SK-N-SH treated with all-trans-retinoic acid at 6 μM for 48 hours (cell line): ENCODE measurements at regions not wholly inside any gene's neighbourhood (a gene's known extent, or its start where the extent isn't known, plus 50 kb on each side); places are given as distances from the start of the nearest gene placed in this dataset.

ENCODE experiments used
- ATAC-seq: fragments of 200-7000 bp; cut with Tn5 transposase; 3 replicates; pipeline ENCODE4 v1.9.1; 2020; ENCODE audit warnings: mild to moderate bottlenecking, moderate library complexity
- ARNTL ChIP-seq: fragments of 450-650 bp; formaldehyde crosslinking; IDR thresholded peaks from 2 replicates; pipeline ENCODE4 v1.5.0; 2020; ENCODE audit warnings: low read depth, mild to moderate bottlenecking, moderate library complexity, borderline replicate concordance
- BACH2 ChIP-seq: fragments of 250-450 bp; sonication (Bioruptor Pico); IDR thresholded peaks from 2 replicates; pipeline ENCODE4 v1.9.0; 2021; ENCODE audit warnings: mild to moderate bottlenecking, borderline replicate concordance
- CSDC2 ChIP-seq: fragments of 250-450 bp; sonication (Bioruptor Pico); IDR thresholded peaks from 2 replicates; pipeline ENCODE4 v1.5.0; 2020; ENCODE audit warnings: mild to moderate bottlenecking, moderate library complexity
- ESRRG ChIP-seq: fragments of 250-450 bp; sonication (Bioruptor Pico); IDR thresholded peaks from 2 replicates; pipeline ENCODE4 v1.6.1; 2021; ENCODE audit warnings: mild to moderate bottlenecking
- ISL1 ChIP-seq: fragments of 250-450 bp; sonication (Bioruptor Pico); IDR thresholded peaks from 2 replicates; pipeline ENCODE4 v2.1.2; 2022; ENCODE audit warnings: mild to moderate bottlenecking, moderate library complexity
- OSR1 ChIP-seq: fragments of 250-450 bp; sonication (Bioruptor Pico); IDR thresholded peaks from 2 replicates; pipeline ENCODE4 v1.8.0; 2022; ENCODE audit warnings: moderate library complexity, mild to moderate bottlenecking, inconsistent platforms
- PPARA ChIP-seq: fragments of 250-450 bp; sonication (Bioruptor Pico); IDR thresholded peaks from 2 replicates; pipeline ENCODE4 v1.5.0; 2020; ENCODE audit warnings: mild to moderate bottlenecking, borderline replicate concordance
- RARB ChIP-seq: fragments of 250-450 bp; sonication (Bioruptor Pico); IDR thresholded peaks from 2 replicates; pipeline ENCODE4 v1.8.0; 2021; ENCODE audit warnings: mild to moderate bottlenecking, moderate library complexity
- SNAI2 ChIP-seq: fragments of 250-450 bp; sonication (Bioruptor Pico); IDR thresholded peaks from 2 replicates; pipeline ENCODE4 v1.5.0; 2020; ENCODE audit warnings: mild to moderate bottlenecking, moderate library complexity
- TCF4 ChIP-seq: fragments of 250-450 bp; sonication (Bioruptor Pico); IDR thresholded peaks from 2 replicates; pipeline ENCODE4 v1.8.0; 2021; ENCODE audit warnings: mild to moderate bottlenecking, moderate library complexity, borderline replicate concordance
- TOX ChIP-seq: fragments of 250-450 bp; sonication (Bioruptor Pico); IDR thresholded peaks from 2 replicates; pipeline ENCODE4 v1.8.0; 2021; ENCODE audit warnings: mild to moderate bottlenecking, moderate library complexity, borderline replicate concordance
- ZFP3 ChIP-seq: fragments of 250-450 bp; sonication (Bioruptor Pico); IDR thresholded peaks from 2 replicates; pipeline ENCODE4 v1.5.0; 2020; ENCODE audit warnings: mild to moderate bottlenecking, moderate library complexity
- ZFP30 ChIP-seq: fragments of 450-650 bp; formaldehyde crosslinking; IDR thresholded peaks from 2 replicates; pipeline ENCODE4 v1.5.0; 2022; ENCODE audit warnings: mild to moderate bottlenecking, moderate library complexity
- ZNF565 ChIP-seq: fragments of 450-650 bp; formaldehyde crosslinking; conservative IDR thresholded peaks from 2 replicates; pipeline ENCODE4 v1.5.0; 2020; ENCODE audit warnings: low read depth, mild to moderate bottlenecking, moderate library complexity
- ZNF8 ChIP-seq: fragments of 450-650 bp; formaldehyde crosslinking; IDR thresholded peaks from 2 replicates; pipeline ENCODE4 v1.5.0; 2020; ENCODE audit warnings: mild to moderate bottlenecking, moderate library complexity
- TF ChIP-seq, protein P1 (sequence below): fragments of 250-450 bp; sonication (Bioruptor Pico); IDR thresholded peaks from 2 replicates; pipeline ENCODE4 v1.5.0; 2020; ENCODE audit warnings: mild to moderate bottlenecking, moderate library complexity
- TF ChIP-seq, protein P2 (sequence below): fragments of 250-450 bp; sonication (Bioruptor Pico); IDR thresholded peaks from 2 replicates; pipeline ENCODE4 v1.8.0; 2020; ENCODE audit warnings: mild to moderate bottlenecking, moderate library complexity, borderline replicate concordance
- TF ChIP-seq, protein P3 (sequence below): fragments of 250-450 bp; sonication (Bioruptor Pico); IDR thresholded peaks from 2 replicates; pipeline ENCODE4 v1.5.1; 2020; ENCODE audit warnings: low read depth, mild to moderate bottlenecking, moderate library complexity
- TF ChIP-seq, protein P4 (sequence below): fragments of 250-450 bp; sonication (Bioruptor Pico); IDR thresholded peaks from 2 replicates; pipeline ENCODE4 v1.5.1; 2021; ENCODE audit warnings: mild to moderate bottlenecking, moderate library complexity
- TF ChIP-seq, protein P5 (sequence below): fragments of 250-450 bp; sonication (Bioruptor Pico); IDR thresholded peaks from 2 replicates; pipeline ENCODE4 v1.8.0; 2021; ENCODE audit warnings: low read depth, mild to moderate bottlenecking, moderate library complexity, borderline replicate concordance

DNA sequence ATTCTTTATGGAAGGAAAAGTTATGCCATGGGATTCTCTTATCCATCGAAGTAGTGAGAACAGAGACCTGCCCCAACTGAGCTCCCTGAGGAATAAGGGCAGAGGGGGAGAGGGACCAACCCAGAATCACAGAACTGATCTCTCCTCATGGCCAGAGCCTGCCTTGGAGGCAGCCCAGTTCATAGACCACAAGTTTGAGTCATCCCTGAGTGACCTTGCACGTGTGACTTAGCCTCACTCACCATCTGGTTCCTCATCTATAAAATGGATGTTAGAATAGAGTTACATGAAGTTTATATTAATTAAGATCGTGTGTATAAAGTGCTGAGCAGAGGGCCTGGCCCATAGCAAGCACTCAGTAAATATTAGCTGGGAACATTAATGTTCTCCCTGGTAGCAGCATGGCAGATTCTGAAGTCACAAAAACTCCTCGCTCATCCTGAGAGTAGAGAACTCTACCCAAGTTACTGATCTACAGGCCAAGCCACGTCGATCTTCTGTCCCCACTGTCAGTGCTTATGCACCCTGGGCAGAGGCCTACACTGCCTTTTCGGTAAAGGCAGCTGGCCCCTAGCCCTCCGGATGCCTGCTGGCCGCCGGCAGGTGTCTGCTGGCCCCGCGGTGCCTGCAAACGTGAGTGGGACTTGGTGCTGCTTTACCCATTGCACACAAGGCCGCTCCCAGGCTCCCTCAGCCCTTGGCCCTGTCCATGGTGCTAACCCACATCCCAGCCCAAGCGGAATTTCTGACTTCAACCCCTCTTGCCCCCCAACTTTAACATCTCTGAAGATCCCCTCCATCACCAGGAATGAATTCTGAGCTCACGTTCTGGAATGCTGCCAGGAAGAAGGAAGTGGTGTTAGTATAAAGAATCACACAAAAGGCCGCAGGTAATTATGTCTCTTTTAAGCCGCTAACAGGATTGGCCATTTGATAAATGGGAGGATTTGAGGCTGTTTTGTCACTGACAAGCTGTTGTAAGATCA, 61.1 kb upstream of the ARAP3 start:
- ATAC-seq = peak; percentile 62; the same call in 2 of the 3 replicates
- peak; percentile 75; the same call in 1 of the 2 replicates for TF ChIP-seq SNAI2 (CRISPR knock-in tag)
- TF ChIP-seq ISL1 (CRISPR knock-in tag) = 0 out of 2 replicates have a peak, but pooled peaks have one; percentile 19
- no peak for TF ChIP-seq TOX (CRISPR knock-in tag)
- TF ChIP-seq, protein P1, sequence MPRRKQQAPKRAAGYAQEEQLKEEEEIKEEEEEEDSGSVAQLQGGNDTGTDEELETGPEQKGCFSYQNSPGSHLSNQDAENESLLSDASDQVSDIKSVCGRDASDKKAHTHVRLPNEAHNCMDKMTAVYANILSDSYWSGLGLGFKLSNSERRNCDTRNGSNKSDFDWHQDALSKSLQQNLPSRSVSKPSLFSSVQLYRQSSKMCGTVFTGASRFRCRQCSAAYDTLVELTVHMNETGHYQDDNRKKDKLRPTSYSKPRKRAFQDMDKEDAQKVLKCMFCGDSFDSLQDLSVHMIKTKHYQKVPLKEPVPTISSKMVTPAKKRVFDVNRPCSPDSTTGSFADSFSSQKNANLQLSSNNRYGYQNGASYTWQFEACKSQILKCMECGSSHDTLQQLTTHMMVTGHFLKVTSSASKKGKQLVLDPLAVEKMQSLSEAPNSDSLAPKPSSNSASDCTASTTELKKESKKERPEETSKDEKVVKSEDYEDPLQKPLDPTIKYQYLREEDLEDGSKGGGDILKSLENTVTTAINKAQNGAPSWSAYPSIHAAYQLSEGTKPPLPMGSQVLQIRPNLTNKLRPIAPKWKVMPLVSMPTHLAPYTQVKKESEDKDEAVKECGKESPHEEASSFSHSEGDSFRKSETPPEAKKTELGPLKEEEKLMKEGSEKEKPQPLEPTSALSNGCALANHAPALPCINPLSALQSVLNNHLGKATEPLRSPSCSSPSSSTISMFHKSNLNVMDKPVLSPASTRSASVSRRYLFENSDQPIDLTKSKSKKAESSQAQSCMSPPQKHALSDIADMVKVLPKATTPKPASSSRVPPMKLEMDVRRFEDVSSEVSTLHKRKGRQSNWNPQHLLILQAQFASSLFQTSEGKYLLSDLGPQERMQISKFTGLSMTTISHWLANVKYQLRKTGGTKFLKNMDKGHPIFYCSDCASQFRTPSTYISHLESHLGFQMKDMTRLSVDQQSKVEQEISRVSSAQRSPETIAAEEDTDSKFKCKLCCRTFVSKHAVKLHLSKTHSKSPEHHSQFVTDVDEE (CRISPR knock-in tag) = no peak
- TF ChIP-seq PPARA (CRISPR knock-in tag) = no peak

DNA sequence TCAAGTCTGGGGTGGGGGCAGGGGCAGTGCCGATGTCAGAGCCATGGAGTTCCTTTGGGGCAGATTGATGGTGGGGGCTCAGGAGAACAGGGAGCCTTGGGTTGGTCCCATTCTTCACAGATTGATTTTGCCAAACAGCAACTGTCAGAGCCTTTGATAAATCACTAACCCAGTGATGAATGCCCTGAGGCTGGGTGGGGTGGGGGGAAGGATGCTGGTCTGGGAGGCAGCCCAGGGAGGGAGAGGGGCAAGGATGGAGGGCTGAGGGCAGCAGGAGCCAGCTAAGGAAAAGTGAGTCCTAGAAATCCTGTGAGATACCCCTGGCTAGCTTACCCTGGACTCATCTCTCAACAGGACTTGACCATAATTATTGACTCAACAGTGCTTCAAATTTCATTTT, 60.1 kb upstream of the ARAP3 start:
- TF ChIP-seq, protein P2, sequence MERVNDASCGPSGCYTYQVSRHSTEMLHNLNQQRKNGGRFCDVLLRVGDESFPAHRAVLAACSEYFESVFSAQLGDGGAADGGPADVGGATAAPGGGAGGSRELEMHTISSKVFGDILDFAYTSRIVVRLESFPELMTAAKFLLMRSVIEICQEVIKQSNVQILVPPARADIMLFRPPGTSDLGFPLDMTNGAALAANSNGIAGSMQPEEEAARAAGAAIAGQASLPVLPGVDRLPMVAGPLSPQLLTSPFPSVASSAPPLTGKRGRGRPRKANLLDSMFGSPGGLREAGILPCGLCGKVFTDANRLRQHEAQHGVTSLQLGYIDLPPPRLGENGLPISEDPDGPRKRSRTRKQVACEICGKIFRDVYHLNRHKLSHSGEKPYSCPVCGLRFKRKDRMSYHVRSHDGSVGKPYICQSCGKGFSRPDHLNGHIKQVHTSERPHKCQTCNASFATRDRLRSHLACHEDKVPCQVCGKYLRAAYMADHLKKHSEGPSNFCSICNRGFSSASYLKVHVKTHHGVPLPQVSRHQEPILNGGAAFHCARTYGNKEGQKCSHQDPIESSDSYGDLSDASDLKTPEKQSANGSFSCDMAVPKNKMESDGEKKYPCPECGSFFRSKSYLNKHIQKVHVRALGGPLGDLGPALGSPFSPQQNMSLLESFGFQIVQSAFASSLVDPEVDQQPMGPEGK (CRISPR knock-in tag) = no peak
- TF ChIP-seq ARNTL (CRISPR knock-in tag) = no peak
- no peak for TF ChIP-seq ESRRG
- TF ChIP-seq TCF4 (CRISPR knock-in tag) = no peak
- TF ChIP-seq ZNF565 (CRISPR knock-in tag) = no peak
- TF ChIP-seq ZFP3 = no peak
- TF ChIP-seq, protein P1 (CRISPR knock-in tag) = no peak
- TF ChIP-seq, protein P3, sequence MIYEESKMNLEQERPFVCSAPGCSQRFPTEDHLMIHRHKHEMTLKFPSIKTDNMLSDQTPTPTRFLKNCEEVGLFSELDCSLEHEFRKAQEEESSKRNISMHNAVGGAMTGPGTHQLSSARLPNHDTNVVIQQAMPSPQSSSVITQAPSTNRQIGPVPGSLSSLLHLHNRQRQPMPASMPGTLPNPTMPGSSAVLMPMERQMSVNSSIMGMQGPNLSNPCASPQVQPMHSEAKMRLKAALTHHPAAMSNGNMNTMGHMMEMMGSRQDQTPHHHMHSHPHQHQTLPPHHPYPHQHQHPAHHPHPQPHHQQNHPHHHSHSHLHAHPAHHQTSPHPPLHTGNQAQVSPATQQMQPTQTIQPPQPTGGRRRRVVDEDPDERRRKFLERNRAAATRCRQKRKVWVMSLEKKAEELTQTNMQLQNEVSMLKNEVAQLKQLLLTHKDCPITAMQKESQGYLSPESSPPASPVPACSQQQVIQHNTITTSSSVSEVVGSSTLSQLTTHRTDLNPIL (CRISPR knock-in tag) = no peak
- no peak for TF ChIP-seq ZNF8 (CRISPR knock-in tag)
- TF ChIP-seq, protein P4, sequence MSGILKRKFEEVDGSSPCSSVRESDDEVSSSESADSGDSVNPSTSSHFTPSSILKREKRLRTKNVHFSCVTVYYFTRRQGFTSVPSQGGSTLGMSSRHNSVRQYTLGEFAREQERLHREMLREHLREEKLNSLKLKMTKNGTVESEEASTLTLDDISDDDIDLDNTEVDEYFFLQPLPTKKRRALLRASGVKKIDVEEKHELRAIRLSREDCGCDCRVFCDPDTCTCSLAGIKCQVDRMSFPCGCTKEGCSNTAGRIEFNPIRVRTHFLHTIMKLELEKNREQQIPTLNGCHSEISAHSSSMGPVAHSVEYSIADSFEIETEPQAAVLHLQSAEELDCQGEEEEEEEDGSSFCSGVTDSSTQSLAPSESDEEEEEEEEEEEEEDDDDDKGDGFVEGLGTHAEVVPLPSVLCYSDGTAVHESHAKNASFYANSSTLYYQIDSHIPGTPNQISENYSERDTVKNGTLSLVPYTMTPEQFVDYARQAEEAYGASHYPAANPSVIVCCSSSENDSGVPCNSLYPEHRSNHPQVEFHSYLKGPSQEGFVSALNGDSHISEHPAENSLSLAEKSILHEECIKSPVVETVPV (CRISPR knock-in tag) = no peak
- TF ChIP-seq, protein P5, sequence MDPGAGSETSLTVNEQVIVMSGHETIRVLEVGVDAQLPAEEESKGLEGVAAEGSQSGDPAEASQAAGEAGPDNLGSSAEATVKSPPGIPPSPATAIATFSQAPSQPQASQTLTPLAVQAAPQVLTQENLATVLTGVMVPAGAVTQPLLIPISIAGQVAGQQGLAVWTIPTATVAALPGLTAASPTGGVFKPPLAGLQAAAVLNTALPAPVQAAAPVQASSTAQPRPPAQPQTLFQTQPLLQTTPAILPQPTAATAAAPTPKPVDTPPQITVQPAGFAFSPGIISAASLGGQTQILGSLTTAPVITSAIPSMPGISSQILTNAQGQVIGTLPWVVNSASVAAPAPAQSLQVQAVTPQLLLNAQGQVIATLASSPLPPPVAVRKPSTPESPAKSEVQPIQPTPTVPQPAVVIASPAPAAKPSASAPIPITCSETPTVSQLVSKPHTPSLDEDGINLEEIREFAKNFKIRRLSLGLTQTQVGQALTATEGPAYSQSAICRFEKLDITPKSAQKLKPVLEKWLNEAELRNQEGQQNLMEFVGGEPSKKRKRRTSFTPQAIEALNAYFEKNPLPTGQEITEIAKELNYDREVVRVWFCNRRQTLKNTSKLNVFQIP (CRISPR knock-in tag) = no peak
- no peak for TF ChIP-seq ISL1 (CRISPR knock-in tag)
- TF ChIP-seq TOX (CRISPR knock-in tag) = no peak
- TF ChIP-seq BACH2 (CRISPR knock-in tag) = no peak
- TF ChIP-seq RARB (CRISPR knock-in tag) = no peak
- no peak for TF ChIP-seq CSDC2 (CRISPR knock-in tag)
- TF ChIP-seq SNAI2 (CRISPR knock-in tag) = no peak
- TF ChIP-seq OSR1 (CRISPR knock-in tag) = no peak
- TF ChIP-seq ZFP30 (CRISPR knock-in tag) = no peak
- ATAC-seq = no peak
